H1 (cell line): ENCODE measurements at regions not wholly inside any gene's neighbourhood (a gene's known extent, or its start where the extent isn't known, plus 50 kb on each side); places are given as distances from the start of the nearest gene placed in this dataset.

Experiments used
- EGR1 ChIP-seq: IDR thresholded peaks from 2 replicates; pipeline ENCODE4 v1.6.1; 2011; ENCODE audit warnings: low read depth, low read length, borderline replicate concordance
- HDAC6 ChIP-seq: IDR thresholded peaks from one replicate; pipeline ENCODE4 v1.7.1; 2012; ENCODE audit warnings: low read depth, mild to moderate bottlenecking, inconsistent platforms, low read length, moderate library complexity
- POLR2A ChIP-seq, 2 experiments: IDR thresholded peaks; 1 replicate in 1 of 2; 2 replicates in 1 of 2; pipeline ENCODE4 v1.6.1; 2011; ENCODE audit warnings: low read depth in 2 of 2, low read length in 2 of 2, mild to moderate bottlenecking in 2 of 2; ENCODE audit errors: control extremely low read depth in 1 of 2
- RFX5 ChIP-seq: IDR thresholded peaks from 2 replicates; pipeline ENCODE4 v1.6.1; 2011; ENCODE audit warnings: low read depth, low read length, improper control_type of control experiment, borderline replicate concordance
- SIX5 ChIP-seq: IDR thresholded peaks from 2 replicates; pipeline ENCODE4 v1.6.1; 2011; ENCODE audit warnings: mild to moderate bottlenecking, low read depth, low read length
- SRF ChIP-seq: IDR thresholded peaks from 2 replicates; pipeline ENCODE4 v1.6.1; 2011; ENCODE audit warnings: mild to moderate bottlenecking, low read depth, low read length, moderate library complexity
- YY1 ChIP-seq: IDR thresholded peaks from 2 replicates; pipeline ENCODE4 v1.6.1; 2011; ENCODE audit warnings: low read depth, mild to moderate bottlenecking, low read length

GRCh38 chr3:162142511-162142910 lies 645.9 kb downstream of the OTOL1 start:
- TF ChIP-seq HDAC6 (no peak), POLR2A (IDR thresholded peaks at IDR 0.05; ENCODE audit: control extremely low read depth in 1 of 2, low read depth in 2 of 2, low read length in 2 of 2) (no peak), YY1 (no peak), EGR1 (no peak), RFX5 (no peak), SIX5 (no peak), SRF (no peak)
